ACC112 (cell line): ENCODE measurements at regions not wholly inside any gene's neighbourhood (a gene's known extent, or its start where the extent isn't known, plus 50 kb on each side); places are given as distances from the start of the nearest gene placed in this dataset.

Experiments
- H2AFZ ChIP-seq: fragments of 200-600 bp; sonication (generic); one replicate; pipeline ENCODE4 v1.6.0; 2017; ENCODE audit warnings: antibody characterized with exemption, low read length; ENCODE audit not compliant: unreplicated experiment
- H3K27ac ChIP-seq: fragments of 200-600 bp; sonication (generic); 2 replicates; pipeline ENCODE4 v1.5.1; 2014; ENCODE audit warnings: low read depth, mild to moderate bottlenecking, antibody characterized with exemption, low read length, moderate library complexity
- H3K27me3 ChIP-seq: fragments of 200-600 bp; sonication (generic); 2 replicates; pipeline ENCODE4 v1.6.1; 2014; ENCODE audit warnings: mild to moderate bottlenecking, antibody characterized with exemption, low read length, moderate library complexity, mixed read lengths; ENCODE audit not compliant: insufficient read depth
- H3K36me3 ChIP-seq: fragments of 200-600 bp; sonication (generic); 2 replicates; pipeline ENCODE4 v1.6.1; 2016; ENCODE audit warnings: mild to moderate bottlenecking, antibody characterized with exemption, low read length, moderate library complexity, mixed read lengths; ENCODE audit not compliant: insufficient read depth
- H3K4me1 ChIP-seq: fragments of 200-600 bp; sonication (generic); one replicate; pipeline ENCODE4 v1.6.1; 2016; ENCODE audit warnings: low read length, mixed read lengths; ENCODE audit not compliant: insufficient read depth, unreplicated experiment, control insufficient read depth
- H3K4me3 ChIP-seq: fragments of 200-600 bp; sonication (generic); 2 replicates; pipeline ENCODE4 v1.5.1; 2014; ENCODE audit warnings: mild to moderate bottlenecking, low read depth, low read length
- H3K79me2 ChIP-seq: fragments of 200-600 bp; sonication (generic); one replicate; pipeline ENCODE4 v1.6.0; 2016; ENCODE audit warnings: low read length; ENCODE audit not compliant: control insufficient read depth, unreplicated experiment, insufficient read depth

- H3K4me3 ChIP-seq, result no peak overlapping the region
- no peaks in the 10 kb centered on the region for H3K79me2 ChIP-seq
- no peaks in the 10 kb centered on the region for H3K36me3 ChIP-seq
- no peak overlapping the region for H3K27ac ChIP-seq
- H2AFZ ChIP-seq, result no peak overlapping the region
- H3K4me1 ChIP-seq, result peaks cover 10% of the 10 kb centered on the region
- H3K27me3 ChIP-seq, result no peaks in the 10 kb centered on the region
Observed at GRCh38 chr18:73797419-73797818, 350.2 kb downstream of the FBXO15 start.

- H3K79me2 ChIP-seq, result no peaks in the 10 kb centered on the region
- H3K27me3 ChIP-seq, result no peaks in the 10 kb centered on the region
- H3K27ac ChIP-seq, result no peak overlapping the region
- H3K4me1 ChIP-seq, result peaks cover 10% of the 10 kb centered on the region
- H2AFZ ChIP-seq, result no peak overlapping the region
- H3K4me3 ChIP-seq, result no peak overlapping the region
- H3K36me3 ChIP-seq, result no peaks in the 10 kb centered on the region
Observed at GRCh38 chr18:73793386-73793785, 354.2 kb downstream of the FBXO15 start.

- Histone ChIP-seq H3K4me3 (no peak overlapping the region), H3K79me2 (no peaks in the 10 kb centered on the region), H3K36me3 (no peaks in the 10 kb centered on the region), H3K4me1 (peaks cover 10% of the 10 kb centered on the region), H3K27me3 (no peaks in the 10 kb centered on the region), H2AFZ (no peak overlapping the region), H3K27ac (no peak overlapping the region)
Observed at GRCh38 chr18:73791081-73791480, 356.6 kb downstream of the FBXO15 start.

GRCh38 chr18:73790587-73790986, 357.0 kb downstream of the FBXO15 start:
- Histone ChIP-seq H3K79me2 (no peaks in the 10 kb centered on the region), H3K4me1 (peaks cover 10% of the 10 kb centered on the region), H3K4me3 (no peak overlapping the region), H3K27me3 (no peaks in the 10 kb centered on the region), H2AFZ (no peak overlapping the region), H3K27ac (no peak overlapping the region), H3K36me3 (no peaks in the 10 kb centered on the region)

- Histone ChIP-seq H3K27ac (no peak overlapping the region), H3K79me2 (no peaks in the 10 kb centered on the region), H3K4me3 (no peak overlapping the region), H3K36me3 (no peaks in the 10 kb centered on the region), H3K4me1 (peaks cover 4% of the 10 kb centered on the region), H3K27me3 (no peaks in the 10 kb centered on the region), H2AFZ (no peak overlapping the region)
Observed at GRCh38 chr18:73787316-73787715, 360.3 kb downstream of the FBXO15 start.

- H3K4me3 ChIP-seq, result no peak overlapping the region
- H2AFZ ChIP-seq, result no peak overlapping the region
- peaks cover 4% of the 10 kb centered on the region for H3K4me1 ChIP-seq
- H3K36me3 ChIP-seq, result no peaks in the 10 kb centered on the region
- H3K27me3 ChIP-seq, result no peaks in the 10 kb centered on the region
- H3K27ac ChIP-seq, result no peak overlapping the region
- no peaks in the 10 kb centered on the region for H3K79me2 ChIP-seq
Observed at GRCh38 chr18:73785300-73785699, 362.3 kb downstream of the FBXO15 start.

GRCh38 chr18:73784853-73785252, 362.8 kb downstream of the FBXO15 start:
- H3K27ac ChIP-seq, result no peak overlapping the region
- no peak overlapping the region for H2AFZ ChIP-seq
- no peaks in the 10 kb centered on the region for H3K79me2 ChIP-seq
- no peaks in the 10 kb centered on the region for H3K27me3 ChIP-seq
- no peaks in the 10 kb centered on the region for H3K36me3 ChIP-seq
- no peak overlapping the region for H3K4me3 ChIP-seq
- H3K4me1 ChIP-seq, result peaks cover 4% of the 10 kb centered on the region

GRCh38 chr18:73782405-73782804, 365.2 kb downstream of the FBXO15 start:
- no peak overlapping the region for H3K27ac ChIP-seq

GRCh38 chr18:73780218-73780617, 367.4 kb downstream of the FBXO15 start:
- H3K4me1 ChIP-seq, result peaks cover 11% of the 10 kb centered on the region
- H3K27me3 ChIP-seq, result no peaks in the 10 kb centered on the region
- H3K79me2 ChIP-seq, result no peaks in the 10 kb centered on the region
- H2AFZ ChIP-seq, result no peak overlapping the region
- H3K4me3 ChIP-seq, result no peak overlapping the region
- H3K27ac ChIP-seq, result no peak overlapping the region
- no peaks in the 10 kb centered on the region for H3K36me3 ChIP-seq

More at GRCh38 chr18:73782405-73782804, 365.2 kb downstream of the FBXO15 start:
- Histone ChIP-seq H3K4me3 (no peak overlapping the region), H3K27me3 (no peaks in the 10 kb centered on the region), H2AFZ (no peak overlapping the region), H3K4me1 (peaks cover 11% of the 10 kb centered on the region), H3K79me2 (no peaks in the 10 kb centered on the region), H3K36me3 (no peaks in the 10 kb centered on the region)

GRCh38 chr18:73778032-73778359, 369.6 kb downstream of the FBXO15 start:
- H3K79me2 ChIP-seq, result no peaks in the 10 kb centered on the region
- H2AFZ ChIP-seq, result no peak overlapping the region
- H3K4me1 ChIP-seq, result peaks cover 7% of the 10 kb centered on the region
- H3K4me3 ChIP-seq, result no peak overlapping the region
- H3K27me3 ChIP-seq, result no peaks in the 10 kb centered on the region
- H3K36me3 ChIP-seq, result no peaks in the 10 kb centered on the region
- no peak overlapping the region for H3K27ac ChIP-seq

GRCh38 chr18:73777356-73778031, 370.1 kb downstream of the FBXO15 start:
- H3K27me3 ChIP-seq, result no peaks in the 10 kb centered on the region
- H2AFZ ChIP-seq, result no peak overlapping the region
- H3K79me2 ChIP-seq, result no peaks in the 10 kb centered on the region
- H3K27ac ChIP-seq, result no peak overlapping the region
- H3K4me3 ChIP-seq, result no peak overlapping the region
- H3K4me1 ChIP-seq, result peaks cover 7% of the 10 kb centered on the region
- H3K36me3 ChIP-seq, result no peaks in the 10 kb centered on the region
